Lower lobe of right lung (tissue), 2 donors: ENCODE measurements at regions not wholly inside any gene's neighbourhood (a gene's known extent, or its start where the extent isn't known, plus 50 kb on each side); places are given as distances from the start of the nearest gene placed in this dataset.

ENCODE experiments used
- ATAC-seq, 2 donors: fragments of 200-7000 bp; cut with Tn5 transposase; one replicate each; pipeline ENCODE4 v1.9.1; 2020 to 2022; ENCODE audit warnings: mild to moderate bottlenecking in 2 of 2, moderate library complexity in 2 of 2
- DNase-seq: peaks from one replicate; pipeline ENCODE4 v3.0.0-alpha.2; 2020
- H3K27ac ChIP-seq: fragments of 200-600 bp; one replicate; pipeline ENCODE4 v1.8.0; 2022
- H3K27me3 ChIP-seq: fragments of 200-600 bp; one replicate; pipeline ENCODE4 v1.8.0; 2022; ENCODE audit warnings: low read depth
- H3K36me3 ChIP-seq: fragments of 200-600 bp; one replicate; pipeline ENCODE4 v1.8.0; 2022; ENCODE audit warnings: mild to moderate bottlenecking
- H3K4me1 ChIP-seq: fragments of 200-600 bp; one replicate; pipeline ENCODE4 v1.8.0; 2022
- H3K4me3 ChIP-seq: fragments of 200-600 bp; one replicate; pipeline ENCODE4 v1.8.0; 2022; ENCODE audit warnings: mild to moderate bottlenecking
- H3K9me3 ChIP-seq: fragments of 200-600 bp; one replicate; pipeline ENCODE4 v1.8.0; 2022
- intact Hi-C: fragments of 100-400 bp; cut with DNase I; formaldehyde crosslinking; loops from one replicate; pipeline ENCODE4 v1.11.0; 2022
- TF ChIP-seq, protein P1 (sequence below): fragments of 200-600 bp; IDR thresholded peaks from one replicate; pipeline ENCODE4 v1.8.0; 2022; ENCODE audit warnings: antibody characterized with exemption, mild to moderate bottlenecking
- donor health status: DM: no; HTN: yes; CAD: no; lungs with severe emphysema.

DNA sequence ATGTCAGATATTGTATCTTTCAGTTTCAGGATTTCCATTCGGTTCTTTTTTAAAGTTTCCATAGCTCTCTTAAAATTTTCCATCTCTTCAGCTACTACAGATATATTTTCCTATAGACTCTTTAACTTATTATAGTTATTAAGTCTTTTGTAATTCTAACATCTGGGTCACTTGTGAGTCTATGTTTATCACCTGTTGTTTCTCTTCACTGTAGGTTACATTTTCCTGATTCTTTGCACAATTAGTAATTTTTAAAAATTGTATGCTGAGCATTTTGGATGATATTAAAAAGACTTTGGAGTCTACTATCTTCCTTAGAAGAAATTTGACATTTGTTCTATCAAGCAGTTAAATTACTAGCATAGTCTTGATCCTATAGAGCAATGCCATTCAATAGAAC, 140.7 kb downstream of the QRSL1 start:
- DNase-seq (no peak), ATAC-seq (no peak)
- Histone ChIP-seq H3K27me3 (no peaks in the 10 kb centered on the region), H3K4me1 (no peaks in the 10 kb centered on the region), H3K4me3 (no peak overlapping the region), H3K9me3 (peaks cover 12% of the 10 kb centered on the region), H3K27ac (no peak overlapping the region), H3K36me3 (no peaks in the 10 kb centered on the region)
- intact Hi-C loops, result no loop called here
- TF ChIP-seq, protein P1, sequence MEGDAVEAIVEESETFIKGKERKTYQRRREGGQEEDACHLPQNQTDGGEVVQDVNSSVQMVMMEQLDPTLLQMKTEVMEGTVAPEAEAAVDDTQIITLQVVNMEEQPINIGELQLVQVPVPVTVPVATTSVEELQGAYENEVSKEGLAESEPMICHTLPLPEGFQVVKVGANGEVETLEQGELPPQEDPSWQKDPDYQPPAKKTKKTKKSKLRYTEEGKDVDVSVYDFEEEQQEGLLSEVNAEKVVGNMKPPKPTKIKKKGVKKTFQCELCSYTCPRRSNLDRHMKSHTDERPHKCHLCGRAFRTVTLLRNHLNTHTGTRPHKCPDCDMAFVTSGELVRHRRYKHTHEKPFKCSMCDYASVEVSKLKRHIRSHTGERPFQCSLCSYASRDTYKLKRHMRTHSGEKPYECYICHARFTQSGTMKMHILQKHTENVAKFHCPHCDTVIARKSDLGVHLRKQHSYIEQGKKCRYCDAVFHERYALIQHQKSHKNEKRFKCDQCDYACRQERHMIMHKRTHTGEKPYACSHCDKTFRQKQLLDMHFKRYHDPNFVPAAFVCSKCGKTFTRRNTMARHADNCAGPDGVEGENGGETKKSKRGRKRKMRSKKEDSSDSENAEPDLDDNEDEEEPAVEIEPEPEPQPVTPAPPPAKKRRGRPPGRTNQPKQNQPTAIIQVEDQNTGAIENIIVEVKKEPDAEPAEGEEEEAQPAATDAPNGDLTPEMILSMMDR, result no peak

- Histone ChIP-seq H3K27me3 (no peaks in the 10 kb centered on the region), H3K36me3 (no peaks in the 10 kb centered on the region), H3K9me3 (peaks cover 12% of the 10 kb centered on the region), H3K27ac (no peak overlapping the region), H3K4me1 (no peaks in the 10 kb centered on the region), H3K4me3 (no peak overlapping the region)
- DNase-seq, result no peak
- no peak for ATAC-seq
- intact Hi-C loops, result no loop called here
- TF ChIP-seq, protein P1, result no peak
Measured at GRCh38 chr6:106767271-106767670, 137.9 kb downstream of the QRSL1 start.

GRCh38 chr6:106766201-106766600, 136.8 kb downstream of the QRSL1 start:
- no peak for ATAC-seq
- intact Hi-C loops, result no loop called here
- no peak overlapping the region for H3K27ac ChIP-seq

GRCh38 chr6:106765496-106765895, 136.1 kb downstream of the QRSL1 start:
- Histone ChIP-seq H3K36me3 (no peaks in the 10 kb centered on the region), H3K27ac (no peak overlapping the region)
- no peak for ATAC-seq

More at GRCh38 chr6:106766201-106766600, 136.8 kb downstream of the QRSL1 start:
- H3K4me3 ChIP-seq, result no peak overlapping the region
- H3K36me3 ChIP-seq, result no peaks in the 10 kb centered on the region
- no peaks in the 10 kb centered on the region for H3K27me3 ChIP-seq
- DNase-seq, result no peak
- H3K9me3 ChIP-seq, result peaks cover 12% of the 10 kb centered on the region
- H3K4me1 ChIP-seq, result no peaks in the 10 kb centered on the region
- TF ChIP-seq, protein P1, result no peak

DNA sequence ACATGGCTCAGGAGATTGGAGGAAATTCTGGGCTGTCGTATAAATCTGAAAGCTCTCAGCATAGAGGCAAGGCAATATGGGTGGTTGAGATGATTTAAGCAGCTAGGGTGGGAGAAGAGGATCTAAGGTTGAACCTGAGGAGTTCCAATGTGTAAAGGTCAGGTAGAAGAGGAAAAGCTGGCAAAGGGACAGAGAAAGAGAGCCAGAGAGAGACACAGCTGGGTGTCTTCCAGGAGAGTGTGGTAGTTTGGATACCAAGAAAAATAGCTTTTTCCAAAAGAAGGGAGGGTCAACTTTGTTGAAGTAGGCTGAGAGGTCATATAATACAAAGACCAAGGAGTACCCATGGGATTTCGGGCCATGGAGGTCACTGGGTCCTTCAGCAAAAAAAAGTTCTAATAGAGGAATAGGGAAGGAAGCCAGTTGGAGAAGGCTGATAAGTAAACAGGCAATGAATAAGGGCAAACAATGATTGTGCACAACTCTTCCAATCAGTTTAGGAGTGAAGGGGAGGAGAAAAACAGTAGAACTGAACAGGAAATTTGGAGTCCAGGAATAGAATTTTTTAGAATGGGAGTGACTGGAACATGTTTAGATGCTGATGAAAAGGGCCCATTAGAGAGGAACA, 135.1 kb downstream of the QRSL1 start:
- DNase-seq (no peak), ATAC-seq (no peak)
- Histone ChIP-seq H3K9me3 (no peaks in the 10 kb centered on the region), H3K27me3 (no peaks in the 10 kb centered on the region), H3K4me1 (no peaks in the 10 kb centered on the region), H3K27ac (no peak overlapping the region), H3K36me3 (no peaks in the 10 kb centered on the region), H3K4me3 (no peak overlapping the region)
- TF ChIP-seq, protein P1, result no peak
- intact Hi-C loops, result no loop called here

More at GRCh38 chr6:106765496-106765895, 136.1 kb downstream of the QRSL1 start:
- TF ChIP-seq, protein P1, result no peak
- intact Hi-C loops, result no loop called here
- DNase-seq, result no peak
- no peaks in the 10 kb centered on the region for H3K27me3 ChIP-seq
- H3K9me3 ChIP-seq, result peaks cover 9% of the 10 kb centered on the region
- H3K4me1 ChIP-seq, result no peaks in the 10 kb centered on the region
- H3K4me3 ChIP-seq, result no peak overlapping the region
